OCI-LY3 (cell line): ENCODE measurements at regions not wholly inside any gene's neighbourhood (a gene's known extent, or its start where the extent isn't known, plus 50 kb on each side); places are given as distances from the start of the nearest gene placed in this dataset.

Experiments
- CTCF ChIP-seq: fragments of 200-600, 300-600 bp; sonication (generic); IDR thresholded peaks from 2 replicates; pipeline ENCODE4 v1.5.1; 2014; ENCODE audit warnings: antibody characterized with exemption, low read length, low read depth
- EZH2phosphoT487 ChIP-seq: fragments of 200-600 bp; shearing (Covaris generic); IDR thresholded peaks from 2 replicates; pipeline ENCODE4 v1.6.1; 2018; ENCODE audit warnings: antibody characterized with exemption, mixed run types, low read depth

DNA sequence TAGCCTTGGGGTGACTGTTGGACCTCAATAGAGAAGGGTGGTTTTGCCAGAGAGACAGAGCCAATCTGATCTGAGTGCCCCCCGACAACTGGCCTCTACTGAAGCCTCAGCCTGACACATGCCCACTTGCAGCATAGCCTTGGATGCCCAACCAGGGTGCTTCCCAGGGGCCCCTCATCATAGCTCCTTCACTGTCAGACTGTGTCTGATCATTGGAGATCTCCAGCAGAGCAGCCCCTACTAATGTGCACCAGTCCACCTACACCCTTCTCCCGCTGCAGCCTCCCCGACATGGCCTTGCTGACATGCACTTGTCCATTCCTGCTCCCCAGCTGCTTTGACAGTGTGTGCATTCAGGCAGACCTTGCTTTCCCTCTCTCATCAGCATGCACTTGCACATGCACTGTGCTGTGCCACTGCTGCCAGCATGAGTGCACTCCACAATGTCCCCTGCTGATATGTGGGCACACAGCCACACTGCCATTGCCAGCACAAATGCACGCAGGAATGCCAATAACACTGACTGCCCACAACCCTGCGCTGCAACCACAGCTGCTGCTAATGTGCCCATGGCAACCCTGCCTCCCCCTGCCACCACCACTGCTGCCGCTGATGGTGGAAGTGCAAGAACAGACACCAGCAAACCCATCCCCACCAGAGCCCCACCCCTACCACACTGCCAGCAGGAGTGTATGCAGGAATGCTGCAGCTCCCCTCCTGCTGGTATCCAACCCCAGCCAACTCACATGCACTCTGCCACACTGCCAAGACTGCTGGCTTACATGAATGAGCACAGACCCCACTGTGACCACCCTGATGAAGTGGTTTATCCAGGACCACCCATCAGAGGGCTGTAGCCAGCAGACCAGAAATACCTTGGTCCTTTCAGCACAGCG is 68.1 kb upstream of the ZMAT1 start:
- no peak for TF ChIP-seq CTCF
- no peak for TF ChIP-seq EZH2phosphoT487
